ENCODE measurements at regions not wholly inside any gene's neighbourhood (a gene's known extent, or its start where the extent isn't known, plus 50 kb on each side); places are given as distances from the start of the nearest gene placed in this dataset.
"Not testable (repeated sequence)": the region's sequence is repeated elsewhere in the genome, so short reads cannot be mapped to it uniquely, and the experiment has no call there.

- Histone ChIP-seq H3K4me3 (ENCODE audit: severe bottlenecking) (no peak overlapping the region), H3K4me1 (ENCODE audit: insufficient read depth, poor library complexity, severe bottlenecking) (no peaks in the 10 kb centered on the region), H3K9me3 (ENCODE audit: severe bottlenecking) (no peaks in the 10 kb centered on the region), H3K36me3 (ENCODE audit: low read depth) (no peaks in the 10 kb centered on the region), H3K27ac (ENCODE audit: poor library complexity, severe bottlenecking) (no peak overlapping the region), H3K27me3 (ENCODE audit: insufficient read depth, poor library complexity, severe bottlenecking) (no peaks in the 10 kb centered on the region)
- DNase-seq (ENCODE audit: low spot score) = no peak
- ATAC-seq (ENCODE audit: low read depth) = no peak
- no peak for TF ChIP-seq CTCF (IDR thresholded peaks at IDR 0.05; ENCODE audit: poor library complexity, severe bottlenecking)
These were observed 141.0 kb downstream of the BRD1 start for GRCh38 chr22:49686495-49687219.

- Histone ChIP-seq H3K36me3 (ENCODE audit: low read depth) (no peaks in the 10 kb centered on the region), H3K9me3 (ENCODE audit: severe bottlenecking) (no peaks in the 10 kb centered on the region), H3K27me3 (ENCODE audit: insufficient read depth, poor library complexity, severe bottlenecking) (no peaks in the 10 kb centered on the region), H3K27ac (ENCODE audit: poor library complexity, severe bottlenecking) (no peak overlapping the region), H3K4me1 (ENCODE audit: insufficient read depth, poor library complexity, severe bottlenecking) (no peaks in the 10 kb centered on the region), H3K4me3 (ENCODE audit: severe bottlenecking) (no peak overlapping the region)
- DNase-seq (ENCODE audit: low spot score) (no peak), ATAC-seq (ENCODE audit: low read depth) (no peak)
- TF ChIP-seq CTCF (IDR thresholded peaks at IDR 0.05; ENCODE audit: poor library complexity, severe bottlenecking) = no peak
These were observed 142.0 kb downstream of the BRD1 start for GRCh38 chr22:49685686-49686085.

- no peaks in the 10 kb centered on the region for H3K36me3 ChIP-seq (ENCODE audit: low read depth)
- ATAC-seq (ENCODE audit: low read depth) (no peak), DNase-seq (ENCODE audit: low spot score) (no peak)
- no peaks in the 10 kb centered on the region for H3K4me1 ChIP-seq (ENCODE audit: insufficient read depth, poor library complexity, severe bottlenecking)
- no peak overlapping the region for H3K4me3 ChIP-seq (ENCODE audit: severe bottlenecking)
- H3K9me3 ChIP-seq (ENCODE audit: severe bottlenecking) = no peaks in the 10 kb centered on the region
- H3K27me3 ChIP-seq (ENCODE audit: insufficient read depth, poor library complexity, severe bottlenecking) = no peaks in the 10 kb centered on the region
- no peak overlapping the region for H3K27ac ChIP-seq (ENCODE audit: poor library complexity, severe bottlenecking)
- TF ChIP-seq CTCF (IDR thresholded peaks at IDR 0.05; ENCODE audit: poor library complexity, severe bottlenecking) = no peak
These were observed 142.6 kb downstream of the BRD1 start for GRCh38 chr22:49685116-49685515.

GRCh38 chr22:49683032-49683431 is 144.6 kb downstream of the BRD1 start:
- Histone ChIP-seq H3K9me3 (ENCODE audit: severe bottlenecking) (no peaks in the 10 kb centered on the region), H3K27me3 (ENCODE audit: insufficient read depth, poor library complexity, severe bottlenecking) (peaks cover 8% of the 10 kb centered on the region), H3K4me1 (ENCODE audit: insufficient read depth, poor library complexity, severe bottlenecking) (no peaks in the 10 kb centered on the region), H3K36me3 (ENCODE audit: low read depth) (no peaks in the 10 kb centered on the region), H3K4me3 (ENCODE audit: severe bottlenecking) (no peak overlapping the region), H3K27ac (ENCODE audit: poor library complexity, severe bottlenecking) (no peak overlapping the region)
- no peak for TF ChIP-seq CTCF (IDR thresholded peaks at IDR 0.05; ENCODE audit: poor library complexity, severe bottlenecking)
- ATAC-seq (ENCODE audit: low read depth) = no peak
- no peak for DNase-seq (ENCODE audit: low spot score)

GRCh38 chr22:49680819-49681218 is 146.9 kb downstream of the BRD1 start:
- not testable (repeated sequence) for H3K36me3 ChIP-seq (ENCODE audit: low read depth); ATAC-seq (ENCODE audit: low read depth); H3K9me3 ChIP-seq (ENCODE audit: severe bottlenecking); H3K4me1 ChIP-seq (ENCODE audit: insufficient read depth, poor library complexity, severe bottlenecking); H3K4me3 ChIP-seq (ENCODE audit: severe bottlenecking); H3K27me3 ChIP-seq (ENCODE audit: insufficient read depth, poor library complexity, severe bottlenecking); DNase-seq (ENCODE audit: low spot score); H3K27ac ChIP-seq (ENCODE audit: poor library complexity, severe bottlenecking)
